ENCODE measurements at regions not wholly inside any gene's neighbourhood (a gene's known extent, or its start where the extent isn't known, plus 50 kb on each side); places are given as distances from the start of the nearest gene placed in this dataset.

DNA sequence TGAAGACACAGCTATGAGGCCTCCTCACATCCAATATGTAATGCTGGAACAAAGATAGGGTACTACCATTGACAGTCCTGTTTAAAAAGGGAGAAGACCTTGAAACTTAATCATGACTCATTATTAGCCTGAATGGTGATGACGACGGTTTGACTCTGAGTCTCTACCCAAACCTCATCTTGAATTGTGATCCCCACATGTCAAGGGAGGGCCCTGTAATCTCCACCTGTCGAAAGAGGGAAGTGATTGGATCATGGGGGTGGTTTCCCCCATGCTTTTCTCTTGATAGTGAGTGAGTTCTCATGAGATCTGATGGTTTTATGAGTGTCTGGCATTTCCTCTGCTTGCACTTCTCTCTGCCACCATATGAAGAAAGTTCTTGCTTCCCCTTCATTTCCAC lies 395.3 kb upstream of the CPEB2 start:
- no peak for TF ChIP-seq POLR2A (IDR thresholded peaks at IDR 0.05)
- TF ChIP-seq, protein P1, sequence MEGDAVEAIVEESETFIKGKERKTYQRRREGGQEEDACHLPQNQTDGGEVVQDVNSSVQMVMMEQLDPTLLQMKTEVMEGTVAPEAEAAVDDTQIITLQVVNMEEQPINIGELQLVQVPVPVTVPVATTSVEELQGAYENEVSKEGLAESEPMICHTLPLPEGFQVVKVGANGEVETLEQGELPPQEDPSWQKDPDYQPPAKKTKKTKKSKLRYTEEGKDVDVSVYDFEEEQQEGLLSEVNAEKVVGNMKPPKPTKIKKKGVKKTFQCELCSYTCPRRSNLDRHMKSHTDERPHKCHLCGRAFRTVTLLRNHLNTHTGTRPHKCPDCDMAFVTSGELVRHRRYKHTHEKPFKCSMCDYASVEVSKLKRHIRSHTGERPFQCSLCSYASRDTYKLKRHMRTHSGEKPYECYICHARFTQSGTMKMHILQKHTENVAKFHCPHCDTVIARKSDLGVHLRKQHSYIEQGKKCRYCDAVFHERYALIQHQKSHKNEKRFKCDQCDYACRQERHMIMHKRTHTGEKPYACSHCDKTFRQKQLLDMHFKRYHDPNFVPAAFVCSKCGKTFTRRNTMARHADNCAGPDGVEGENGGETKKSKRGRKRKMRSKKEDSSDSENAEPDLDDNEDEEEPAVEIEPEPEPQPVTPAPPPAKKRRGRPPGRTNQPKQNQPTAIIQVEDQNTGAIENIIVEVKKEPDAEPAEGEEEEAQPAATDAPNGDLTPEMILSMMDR (IDR thresholded peaks at IDR 0.05), result no peak
- no peak for TF ChIP-seq EP300 (IDR thresholded peaks at IDR 0.05)
- no peak for TF ChIP-seq POLR2AphosphoS5 (IDR thresholded peaks at IDR 0.05)
